Mesothelial cell of epicardium (in vitro differentiated cells): ENCODE measurements at regions not wholly inside any gene's neighbourhood (a gene's known extent, or its start where the extent isn't known, plus 50 kb on each side); places are given as distances from the start of the nearest gene placed in this dataset.
"Not testable (repeated sequence)": the region's sequence is repeated elsewhere in the genome, so short reads cannot be mapped to it uniquely, and the experiment has no call there.

Experiments
- DNase-seq, 2 experiments: peaks; one replicate each; pipeline ENCODE4 v3.0.0; 2021; ENCODE audit warnings: low spot score in 2 of 2; ENCODE audit not compliant: unreplicated experiment in 2 of 2
- H3K27ac Mint-ChIP-seq: 2 replicates; pipeline ENCODE4 v1.8.0; 2021; ENCODE audit warnings: mixed read lengths
- H3K27me3 Mint-ChIP-seq: 2 replicates; pipeline ENCODE4 v1.8.0; 2021; ENCODE audit warnings: low read depth, mixed read lengths
- H3K36me3 Mint-ChIP-seq: 2 replicates; pipeline ENCODE4 v1.8.0; 2021; ENCODE audit warnings: mixed read lengths
- H3K4me1 Mint-ChIP-seq: 2 replicates; pipeline ENCODE4 v1.8.0; 2021; ENCODE audit warnings: mixed read lengths
- H3K4me3 Mint-ChIP-seq: 2 replicates; pipeline ENCODE4 v1.8.0; 2021; ENCODE audit warnings: mild to moderate bottlenecking, moderate library complexity, mixed read lengths
- H3K9me3 Mint-ChIP-seq: 2 replicates; pipeline ENCODE4 v1.8.0; 2021; ENCODE audit warnings: mixed read lengths

DNA sequence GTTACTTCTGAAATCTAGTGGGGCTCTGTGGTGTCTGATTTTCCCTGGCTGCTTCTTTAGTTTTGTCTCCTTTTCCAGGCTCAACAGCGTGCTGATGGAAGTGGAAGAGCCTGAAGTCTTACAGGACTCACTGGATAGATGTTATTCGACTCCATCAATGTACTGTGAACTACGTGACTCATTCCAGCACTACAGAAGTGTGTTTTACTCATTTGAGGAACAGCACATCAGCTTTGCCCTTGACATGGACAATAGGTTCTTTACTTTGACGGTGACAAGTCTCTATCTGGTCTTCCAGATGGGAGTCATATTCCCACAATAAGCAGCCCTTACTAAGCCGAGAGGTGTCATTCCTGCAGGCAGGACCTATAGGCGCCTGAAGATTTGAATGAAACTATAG, 51.1 kb downstream of the NBPF8 start:
- H3K4me1 Mint-ChIP-seq, H3K36me3 Mint-ChIP-seq, H3K27me3 Mint-ChIP-seq, H3K27ac Mint-ChIP-seq, H3K4me3 Mint-ChIP-seq, H3K9me3 Mint-ChIP-seq, DNase-seq: not testable (repeated sequence)

DNA sequence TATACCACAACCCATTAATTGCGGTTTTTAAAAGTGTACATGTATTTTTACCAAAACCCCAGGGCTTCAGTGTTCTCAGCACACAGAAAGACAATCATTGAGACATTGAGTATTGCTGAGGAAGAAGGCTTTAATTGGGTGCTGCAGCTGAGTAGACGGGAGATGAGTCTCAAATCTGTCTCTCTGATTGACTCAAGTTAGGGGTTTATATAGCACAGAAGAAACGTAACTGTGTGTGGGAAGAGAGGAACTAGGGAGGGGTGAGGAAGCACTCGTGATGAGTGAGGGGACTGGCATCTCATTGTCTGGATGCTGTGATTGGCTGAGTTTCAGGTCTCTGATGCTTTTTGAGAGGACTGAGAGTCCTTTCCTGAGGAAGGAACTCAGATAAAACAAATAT, 62.8 kb downstream of the NBPF8 start:
- not testable (repeated sequence) for H3K27ac Mint-ChIP-seq, H3K27me3 Mint-ChIP-seq, H3K4me1 Mint-ChIP-seq, H3K4me3 Mint-ChIP-seq, DNase-seq, H3K9me3 Mint-ChIP-seq
- peaks cover 15% of the 10 kb centered on the region for H3K36me3 Mint-ChIP-seq

DNA sequence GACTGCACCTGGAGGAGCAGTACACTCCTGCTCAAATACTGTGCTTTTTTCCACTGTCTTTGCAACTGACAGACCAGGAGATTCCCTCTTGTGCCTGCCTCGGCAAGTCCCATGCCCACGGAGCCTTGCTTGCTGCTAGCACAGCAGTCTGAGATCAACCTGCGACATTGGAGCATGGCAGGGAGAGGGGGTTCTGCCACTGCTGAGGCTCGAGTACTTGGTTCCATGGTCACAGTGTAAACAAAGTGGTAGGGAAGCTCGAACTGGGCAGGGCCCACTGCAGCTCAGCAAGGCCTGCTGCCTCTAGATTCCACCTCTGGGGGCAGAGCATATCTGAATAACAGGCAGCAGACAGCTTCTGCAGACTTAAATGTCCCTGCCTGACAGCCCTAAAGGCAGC, 63.6 kb downstream of the NBPF8 start:
- H3K9me3 Mint-ChIP-seq = peaks cover 11% of the 10 kb centered on the region
- not testable (repeated sequence) for H3K4me3 Mint-ChIP-seq, DNase-seq, H3K27me3 Mint-ChIP-seq, H3K27ac Mint-ChIP-seq, H3K4me1 Mint-ChIP-seq
- peaks cover 18% of the 10 kb centered on the region for H3K36me3 Mint-ChIP-seq

DNA sequence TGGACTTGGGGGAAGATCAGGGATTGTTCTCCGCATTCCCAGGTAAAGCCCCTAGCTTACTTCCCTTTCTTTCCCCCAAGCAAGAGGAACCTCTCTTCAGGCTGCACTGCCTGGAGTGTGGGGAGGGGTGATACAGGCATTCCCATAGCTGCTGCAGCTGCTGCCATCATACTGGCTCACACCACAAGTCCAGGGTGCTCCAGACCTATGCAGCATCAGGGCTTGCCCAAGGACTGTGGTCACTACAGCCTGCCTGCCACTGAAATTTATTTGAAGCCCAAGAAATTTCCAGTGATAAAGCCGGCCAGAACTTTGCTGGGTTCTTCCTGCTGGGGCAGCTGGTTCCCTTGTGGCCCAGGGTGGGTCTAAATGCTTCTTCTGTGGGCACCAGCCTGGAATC, 72.7 kb downstream of the NBPF8 start:
- H3K27ac Mint-ChIP-seq, DNase-seq, H3K9me3 Mint-ChIP-seq, H3K4me1 Mint-ChIP-seq, H3K27me3 Mint-ChIP-seq, H3K4me3 Mint-ChIP-seq: not testable (repeated sequence)
- peaks cover 12% of the 10 kb centered on the region for H3K36me3 Mint-ChIP-seq

DNA sequence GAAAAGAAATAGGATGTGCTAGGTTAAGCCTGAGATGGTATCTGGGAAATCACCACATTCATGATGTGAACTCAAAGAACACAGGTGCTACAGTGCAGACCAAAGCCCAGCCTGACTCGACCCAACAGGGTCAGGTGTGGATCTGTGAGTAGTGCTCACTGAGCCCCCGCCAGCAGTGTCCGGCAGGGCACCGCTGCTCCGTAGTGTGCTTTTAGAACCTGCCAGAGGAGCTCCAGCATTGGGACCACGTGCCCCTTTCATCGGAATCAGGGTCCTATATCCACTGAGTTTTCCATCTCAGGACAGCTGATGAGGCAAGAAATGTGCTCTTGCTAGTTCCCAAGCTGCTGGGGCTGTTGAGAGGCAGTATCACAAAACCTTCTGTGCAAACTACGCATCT, 74.4 kb downstream of the NBPF8 start:
- not testable (repeated sequence) for H3K9me3 Mint-ChIP-seq, DNase-seq, H3K27ac Mint-ChIP-seq, H3K4me3 Mint-ChIP-seq, H3K36me3 Mint-ChIP-seq, H3K27me3 Mint-ChIP-seq, H3K4me1 Mint-ChIP-seq

DNA sequence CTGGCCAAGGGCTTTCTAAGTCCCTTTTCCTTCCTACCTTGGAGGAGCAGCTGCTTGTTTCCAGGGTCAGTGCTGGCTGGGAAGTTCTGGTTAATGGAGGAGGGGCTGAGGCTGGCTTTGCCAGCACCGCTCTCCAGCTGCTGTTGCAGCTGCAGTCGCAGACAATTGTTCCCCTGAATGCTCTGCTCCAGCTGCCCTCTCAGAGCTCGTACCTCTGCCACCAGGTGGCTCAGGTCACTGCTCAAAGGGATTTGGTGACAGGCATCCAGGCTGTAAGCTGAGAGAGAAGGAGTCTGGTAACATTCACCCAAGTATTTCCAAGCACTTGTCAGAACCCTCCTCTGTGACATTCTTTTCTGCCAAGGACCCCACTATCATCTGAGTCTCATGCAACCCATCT, 82.3 kb downstream of the NBPF8 start:
- H3K4me1 Mint-ChIP-seq, DNase-seq, H3K27ac Mint-ChIP-seq, H3K9me3 Mint-ChIP-seq, H3K36me3 Mint-ChIP-seq, H3K27me3 Mint-ChIP-seq, H3K4me3 Mint-ChIP-seq: not testable (repeated sequence)

DNA sequence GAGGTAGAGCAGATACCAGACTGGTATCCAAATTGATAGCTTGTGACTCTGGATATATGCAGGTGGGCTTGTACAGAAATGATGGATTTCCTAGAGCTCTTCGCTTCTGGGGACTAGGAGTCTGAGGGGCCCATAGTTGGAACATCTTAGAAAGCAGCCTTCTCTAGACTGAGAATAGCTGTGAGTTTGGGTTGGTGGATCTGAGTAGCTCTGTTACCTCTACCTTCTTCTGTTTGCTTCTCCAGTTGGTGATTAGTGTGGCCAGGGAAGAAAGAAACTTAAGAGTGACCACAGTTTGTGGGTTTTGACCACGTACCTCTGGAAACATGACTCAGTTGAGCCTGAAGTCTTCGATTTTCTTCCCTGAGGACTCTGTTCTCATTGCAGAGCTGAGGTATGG, 88.4 kb downstream of the NBPF8 start:
- not testable (repeated sequence) for H3K4me1 Mint-ChIP-seq, DNase-seq, H3K27me3 Mint-ChIP-seq, H3K27ac Mint-ChIP-seq, H3K36me3 Mint-ChIP-seq, H3K9me3 Mint-ChIP-seq, H3K4me3 Mint-ChIP-seq

DNA sequence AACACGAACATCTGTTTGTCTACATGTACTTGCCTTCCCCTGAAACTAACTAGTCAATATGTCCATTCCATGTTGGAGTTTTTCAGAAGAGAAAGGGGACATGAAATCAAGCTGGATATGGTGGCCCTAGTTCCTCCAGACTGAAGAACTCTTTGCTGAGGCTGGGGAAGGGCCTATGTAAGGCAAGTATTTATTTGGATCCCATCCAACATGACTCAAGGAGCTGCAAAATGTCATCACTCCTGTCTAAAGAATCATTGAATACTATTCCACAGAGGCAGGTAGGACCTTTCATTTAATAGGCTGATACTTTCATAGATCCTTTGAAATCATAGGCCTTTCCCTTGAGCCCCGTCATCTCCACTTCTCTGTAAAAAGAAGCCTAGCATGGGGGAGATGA, 91.5 kb downstream of the NBPF8 start:
- H3K27me3 Mint-ChIP-seq, H3K4me3 Mint-ChIP-seq, H3K27ac Mint-ChIP-seq, H3K36me3 Mint-ChIP-seq, DNase-seq, H3K9me3 Mint-ChIP-seq, H3K4me1 Mint-ChIP-seq: not testable (repeated sequence)

DNA sequence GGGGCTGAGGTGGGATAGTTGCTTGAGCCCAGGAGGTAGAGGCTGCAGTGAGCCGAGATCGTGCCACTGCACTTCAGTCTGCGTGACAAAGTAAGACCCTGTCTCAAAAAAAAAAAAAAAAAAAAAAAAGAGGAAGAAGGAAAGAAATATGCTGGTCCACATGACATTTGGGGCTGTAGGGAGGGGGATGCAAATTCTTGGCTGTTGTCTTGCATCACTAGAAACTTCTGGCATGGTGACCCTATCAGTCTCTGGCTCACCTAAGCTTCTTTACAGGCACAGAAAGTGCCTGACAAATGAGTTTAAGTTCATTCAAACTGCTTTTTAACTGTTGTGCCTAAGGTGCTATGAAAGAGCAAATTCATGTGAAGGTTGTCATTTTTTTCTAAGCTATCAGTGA, 93.5 kb downstream of the NBPF8 start:
- not testable (repeated sequence) for DNase-seq, H3K4me1 Mint-ChIP-seq, H3K4me3 Mint-ChIP-seq, H3K27me3 Mint-ChIP-seq, H3K9me3 Mint-ChIP-seq, H3K27ac Mint-ChIP-seq, H3K36me3 Mint-ChIP-seq

DNA sequence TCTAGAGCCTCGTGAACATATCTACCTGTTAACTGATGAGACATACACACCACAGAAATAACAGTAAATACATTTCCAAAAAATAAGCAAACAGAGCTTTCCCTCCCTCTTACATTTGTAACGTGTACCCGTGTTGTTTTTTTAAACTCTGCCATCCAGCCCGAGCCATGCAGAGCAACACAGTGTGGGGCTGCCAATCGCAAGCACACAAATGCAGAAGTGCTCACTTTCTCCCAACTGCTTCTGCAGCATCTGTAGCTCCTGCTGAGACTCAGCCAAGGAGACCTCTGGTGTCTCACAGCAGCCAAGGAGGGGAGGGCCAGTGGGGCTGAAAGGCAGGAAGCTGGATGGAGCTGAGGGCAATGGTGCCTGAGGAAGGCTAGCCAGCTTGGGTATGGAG, 94.4 kb downstream of the NBPF8 start:
- H3K4me3 Mint-ChIP-seq, H3K4me1 Mint-ChIP-seq, H3K9me3 Mint-ChIP-seq, DNase-seq, H3K27ac Mint-ChIP-seq, H3K27me3 Mint-ChIP-seq, H3K36me3 Mint-ChIP-seq: not testable (repeated sequence)

DNA sequence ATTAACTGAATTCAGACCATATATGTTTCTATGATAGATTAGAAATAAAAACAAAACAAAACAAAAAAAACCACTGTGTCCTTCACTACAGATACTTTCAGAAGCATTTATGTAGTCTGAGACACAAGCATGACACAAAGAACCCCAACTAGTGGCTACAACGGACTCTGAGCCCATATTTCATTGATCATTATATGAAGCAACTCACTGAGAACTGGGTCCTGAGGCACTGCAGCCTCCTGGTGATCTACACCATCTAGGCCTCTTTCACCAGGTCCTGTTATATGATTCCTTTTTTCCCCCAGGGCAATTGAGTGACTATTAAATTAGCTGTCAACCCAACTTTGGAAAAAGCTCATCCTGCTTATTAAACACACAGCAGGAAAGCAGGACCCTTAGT, 98.3 kb downstream of the NBPF8 start:
- not testable (repeated sequence) for H3K27me3 Mint-ChIP-seq, H3K27ac Mint-ChIP-seq, H3K4me3 Mint-ChIP-seq, DNase-seq, H3K4me1 Mint-ChIP-seq, H3K9me3 Mint-ChIP-seq, H3K36me3 Mint-ChIP-seq

DNA sequence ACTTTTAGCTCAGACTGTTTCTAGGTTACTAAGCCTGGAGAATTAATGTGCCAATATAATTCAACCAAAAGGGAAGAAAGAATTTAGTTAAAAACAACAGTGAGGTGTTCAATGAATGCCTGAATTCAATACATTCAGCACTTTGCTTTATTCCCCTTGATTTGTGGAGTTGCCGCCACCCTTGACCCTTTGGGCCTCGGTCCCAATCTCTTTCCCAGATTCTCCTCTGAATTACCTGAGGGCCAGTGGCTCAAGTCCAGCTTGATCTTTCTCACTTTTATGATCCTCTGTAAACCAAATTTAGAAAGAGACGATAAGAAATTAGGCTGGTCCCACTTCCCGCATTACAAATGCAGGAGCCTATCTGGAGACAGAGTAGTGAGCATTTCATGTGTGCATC, 98.7 kb downstream of the NBPF8 start:
- H3K4me1 Mint-ChIP-seq, H3K9me3 Mint-ChIP-seq, H3K27ac Mint-ChIP-seq, H3K36me3 Mint-ChIP-seq, H3K27me3 Mint-ChIP-seq, H3K4me3 Mint-ChIP-seq, DNase-seq: not testable (repeated sequence)

DNA sequence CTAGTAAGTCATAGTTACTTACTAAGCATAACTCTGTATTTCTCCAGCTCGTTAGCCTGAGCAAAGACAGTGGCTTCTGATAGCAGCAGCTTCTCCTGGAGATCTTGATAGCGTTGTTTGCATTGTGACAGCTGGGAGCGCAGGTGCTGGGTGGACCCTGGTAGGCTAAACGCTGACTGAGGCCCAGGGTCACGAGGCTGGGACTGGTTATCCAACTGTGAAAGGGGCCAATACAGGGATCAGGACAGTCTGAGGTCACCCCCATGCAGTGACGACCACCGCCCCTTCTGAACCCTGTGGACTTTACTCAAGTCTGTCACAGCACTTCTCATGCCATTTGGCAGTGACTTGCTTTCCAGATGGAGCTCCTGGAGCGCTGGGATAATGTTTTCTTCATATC, 104.4 kb downstream of the NBPF8 start:
- not testable (repeated sequence) for H3K36me3 Mint-ChIP-seq, H3K27me3 Mint-ChIP-seq, H3K9me3 Mint-ChIP-seq, DNase-seq, H3K4me1 Mint-ChIP-seq, H3K4me3 Mint-ChIP-seq, H3K27ac Mint-ChIP-seq

DNA sequence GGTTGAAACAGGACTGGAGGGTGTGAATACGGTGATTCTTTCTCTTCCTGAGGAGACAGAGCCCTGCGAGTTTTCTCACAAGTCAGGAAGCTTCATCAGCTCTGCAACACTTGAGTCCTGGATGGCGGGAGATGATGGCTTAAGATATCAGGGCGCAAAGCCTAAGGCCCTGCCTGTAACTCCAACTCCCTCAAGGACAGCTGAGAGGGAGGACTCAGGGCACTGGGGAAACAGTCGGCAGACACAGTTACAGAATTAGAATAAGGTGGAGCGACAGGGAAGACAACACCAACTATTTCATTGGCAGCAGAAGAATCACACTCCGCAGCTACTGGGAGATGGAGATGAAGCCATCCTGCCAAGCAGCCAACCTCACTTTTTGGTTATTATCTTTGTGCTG, 109.6 kb downstream of the NBPF8 start:
- H3K27me3 Mint-ChIP-seq, H3K4me1 Mint-ChIP-seq, H3K36me3 Mint-ChIP-seq, H3K4me3 Mint-ChIP-seq, H3K9me3 Mint-ChIP-seq, H3K27ac Mint-ChIP-seq, DNase-seq: not testable (repeated sequence)

DNA sequence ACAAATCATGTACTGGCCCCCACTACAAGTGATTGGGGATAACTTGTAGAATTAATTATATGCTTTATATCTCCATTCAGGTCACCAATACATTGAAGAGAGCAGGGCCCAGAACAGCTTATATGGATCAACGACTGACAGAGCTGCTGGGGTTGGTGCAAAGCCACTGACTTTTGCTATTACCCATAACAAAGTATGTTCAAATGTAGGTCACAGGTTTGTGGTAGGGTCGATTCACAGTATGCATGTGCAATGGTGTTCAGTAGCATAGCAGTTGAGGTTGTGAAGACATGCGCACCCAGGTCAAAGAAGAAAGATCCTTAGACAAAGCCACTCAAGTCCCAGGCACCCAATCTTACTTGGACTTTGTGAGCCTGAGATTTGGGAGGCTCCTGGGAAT, 110.6 kb downstream of the NBPF8 start:
- H3K4me3 Mint-ChIP-seq, H3K27ac Mint-ChIP-seq, H3K36me3 Mint-ChIP-seq, H3K9me3 Mint-ChIP-seq, H3K4me1 Mint-ChIP-seq, H3K27me3 Mint-ChIP-seq, DNase-seq: not testable (repeated sequence)
